ENCODE measurements at regions not wholly inside any gene's neighbourhood (a gene's known extent, or its start where the extent isn't known, plus 50 kb on each side); places are given as distances from the start of the nearest gene placed in this dataset.

DNA sequence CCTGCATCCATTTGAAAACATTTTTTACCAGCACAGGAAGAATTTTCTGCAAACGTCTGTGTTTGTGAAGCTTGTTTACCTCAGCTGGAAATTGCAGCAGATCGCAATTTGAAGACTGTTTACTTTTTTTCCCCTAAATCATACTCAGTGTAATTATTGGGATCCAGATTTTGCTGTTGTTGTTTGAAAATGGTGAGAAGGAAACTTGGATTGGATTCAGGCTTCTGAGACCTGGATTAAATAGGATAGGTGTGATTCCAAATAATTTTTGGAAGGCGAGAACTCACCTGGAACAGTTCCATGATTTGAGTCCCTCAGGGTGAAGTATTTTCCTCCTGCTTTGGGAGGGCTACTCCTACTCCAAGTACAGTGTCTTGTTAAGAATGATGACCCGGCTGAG, 279.8 kb downstream of the STIM2 start:
- Histone ChIP-seq H3K4me1 (ENCODE audit: control insufficient read depth in 5 of 5, insufficient read depth in 5 of 5, low read length in 5 of 5) (peaks cover 0 to 8% (median 0%) of the 10 kb centered on the region in 5 donors), H3K9me3 (ENCODE audit: control insufficient read depth in 5 of 5, low read length in 5 of 5) (peaks cover 0 to 6% (median 5%) of the 10 kb centered on the region in 5 donors), H3K4me3 (ENCODE audit: low read depth in 1 of 5, low read length in 5 of 5) (no peak overlapping the region), H3K36me3 (ENCODE audit: control insufficient read depth in 5 of 5, insufficient read depth in 5 of 5, low read length in 5 of 5) (no peaks in the 10 kb centered on the region), H3K27me3 (ENCODE audit: control insufficient read depth in 5 of 5, insufficient read depth in 4 of 5, low read length in 5 of 5) (no peaks in the 10 kb centered on the region), H3K9ac (ENCODE audit: low read length in 5 of 5) (no peak overlapping the region), H3K27ac (ENCODE audit: low read depth, low read length) (no peak overlapping the region)

DNA sequence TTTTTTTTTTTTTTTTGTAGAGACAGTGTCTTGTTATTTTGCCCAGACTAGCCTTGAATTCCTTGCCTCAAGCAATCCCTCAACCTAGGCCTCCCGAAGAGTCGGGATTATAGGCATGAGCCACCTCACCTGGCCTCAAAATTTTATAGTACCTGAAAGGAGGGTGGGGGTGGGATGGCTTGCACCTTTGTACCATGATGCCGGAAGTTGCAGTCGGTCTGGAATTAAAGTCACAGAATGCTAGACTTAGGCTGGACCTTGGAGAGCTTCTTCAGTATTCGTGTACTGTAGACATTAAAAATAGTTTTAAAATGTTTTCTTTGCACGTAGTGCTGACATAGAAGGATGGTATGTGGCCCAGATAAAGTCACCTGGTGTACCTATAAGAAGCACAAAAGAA, 280.9 kb downstream of the STIM2 start:
- Histone ChIP-seq H3K27ac (ENCODE audit: low read depth, low read length) (no peak overlapping the region), H3K9me3 (ENCODE audit: control insufficient read depth in 5 of 5, low read length in 5 of 5) (peaks cover 0 to 3% (median 0%) of the 10 kb centered on the region in 5 donors), H3K36me3 (ENCODE audit: control insufficient read depth in 5 of 5, insufficient read depth in 5 of 5, low read length in 5 of 5) (no peaks in the 10 kb centered on the region), H3K4me1 (ENCODE audit: control insufficient read depth in 5 of 5, insufficient read depth in 5 of 5, low read length in 5 of 5) (peaks cover 0 to 8% (median 0%) of the 10 kb centered on the region in 5 donors), H3K4me3 (ENCODE audit: low read depth in 1 of 5, low read length in 5 of 5) (no peak overlapping the region), H3K9ac (ENCODE audit: low read length in 5 of 5) (no peak overlapping the region), H3K27me3 (ENCODE audit: control insufficient read depth in 5 of 5, insufficient read depth in 4 of 5, low read length in 5 of 5) (no peaks in the 10 kb centered on the region)

DNA sequence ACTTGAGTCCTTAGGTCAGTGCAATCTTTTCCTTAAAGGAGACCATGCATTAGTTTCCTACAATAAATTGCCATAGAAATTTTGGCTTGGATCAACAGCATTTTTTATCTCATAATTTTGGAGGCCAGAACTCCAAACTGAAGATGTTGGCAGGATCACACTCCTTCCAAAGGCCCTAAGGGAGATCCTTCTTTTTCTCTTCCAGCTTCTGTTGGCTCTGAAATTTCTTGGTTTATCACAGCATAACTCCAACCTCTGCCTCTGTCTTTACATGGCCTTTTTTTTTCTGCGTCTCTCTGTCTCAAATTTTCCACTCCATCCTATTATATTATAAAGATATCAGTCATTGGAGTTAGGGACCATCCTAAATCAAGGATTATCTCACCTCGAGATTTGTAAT, 282.2 kb downstream of the STIM2 start:
- Histone ChIP-seq H3K4me3 (ENCODE audit: low read depth in 1 of 5, low read length in 5 of 5) (no peak overlapping the region), H3K9ac (ENCODE audit: low read length in 5 of 5) (no peak overlapping the region)

DNA sequence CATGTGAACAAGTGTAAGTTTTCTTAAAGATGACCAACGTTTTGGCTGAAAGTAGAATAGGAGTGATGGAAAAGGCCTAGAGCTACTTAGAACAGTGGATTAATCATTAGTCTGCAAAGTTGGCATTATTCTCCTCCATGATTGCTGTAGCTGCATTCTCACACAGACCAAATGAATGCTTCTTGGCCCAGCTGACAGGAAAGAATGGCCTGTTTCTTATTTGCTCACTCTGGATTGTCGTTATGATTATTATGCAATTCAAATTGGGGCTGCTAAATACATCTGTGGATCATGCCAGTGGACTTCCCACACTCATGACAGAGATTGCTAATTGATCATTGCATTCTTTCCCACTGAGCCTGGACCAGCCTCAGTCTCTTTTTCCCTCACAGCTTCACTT, 285.0 kb downstream of the STIM2 start:
- H3K4me3 ChIP-seq (ENCODE audit: low read depth in 1 of 5, low read length in 5 of 5) = no peak overlapping the region
- H3K27ac ChIP-seq (ENCODE audit: low read depth, low read length) = no peak overlapping the region
- no peaks in the 10 kb centered on the region for H3K36me3 ChIP-seq (ENCODE audit: control insufficient read depth in 5 of 5, insufficient read depth in 5 of 5, low read length in 5 of 5)
- H3K27me3 ChIP-seq (ENCODE audit: control insufficient read depth in 5 of 5, insufficient read depth in 4 of 5, low read length in 5 of 5) = no peaks in the 10 kb centered on the region
- H3K4me1 ChIP-seq (ENCODE audit: control insufficient read depth in 5 of 5, insufficient read depth in 5 of 5, low read length in 5 of 5) = peaks cover 0 to 8% (median 0%) of the 10 kb centered on the region in 5 donors
- no peak overlapping the region for H3K9ac ChIP-seq (ENCODE audit: low read length in 5 of 5)
- H3K9me3 ChIP-seq (ENCODE audit: control insufficient read depth in 5 of 5, low read length in 5 of 5) = no peaks in the 10 kb centered on the region

More for the DNA sequence above, 282.2 kb downstream of the STIM2 start:
- H3K36me3 ChIP-seq (ENCODE audit: control insufficient read depth in 5 of 5, insufficient read depth in 5 of 5, low read length in 5 of 5) = no peaks in the 10 kb centered on the region
- H3K4me1 ChIP-seq (ENCODE audit: control insufficient read depth in 5 of 5, insufficient read depth in 5 of 5, low read length in 5 of 5) = peaks cover 0 to 8% (median 0%) of the 10 kb centered on the region in 5 donors
- no peak overlapping the region for H3K27ac ChIP-seq (ENCODE audit: low read depth, low read length)
- H3K9me3 ChIP-seq (ENCODE audit: control insufficient read depth in 5 of 5, low read length in 5 of 5) = peaks cover 0 to 3% (median 0%) of the 10 kb centered on the region in 5 donors
- H3K27me3 ChIP-seq (ENCODE audit: control insufficient read depth in 5 of 5, insufficient read depth in 4 of 5, low read length in 5 of 5) = no peaks in the 10 kb centered on the region

DNA sequence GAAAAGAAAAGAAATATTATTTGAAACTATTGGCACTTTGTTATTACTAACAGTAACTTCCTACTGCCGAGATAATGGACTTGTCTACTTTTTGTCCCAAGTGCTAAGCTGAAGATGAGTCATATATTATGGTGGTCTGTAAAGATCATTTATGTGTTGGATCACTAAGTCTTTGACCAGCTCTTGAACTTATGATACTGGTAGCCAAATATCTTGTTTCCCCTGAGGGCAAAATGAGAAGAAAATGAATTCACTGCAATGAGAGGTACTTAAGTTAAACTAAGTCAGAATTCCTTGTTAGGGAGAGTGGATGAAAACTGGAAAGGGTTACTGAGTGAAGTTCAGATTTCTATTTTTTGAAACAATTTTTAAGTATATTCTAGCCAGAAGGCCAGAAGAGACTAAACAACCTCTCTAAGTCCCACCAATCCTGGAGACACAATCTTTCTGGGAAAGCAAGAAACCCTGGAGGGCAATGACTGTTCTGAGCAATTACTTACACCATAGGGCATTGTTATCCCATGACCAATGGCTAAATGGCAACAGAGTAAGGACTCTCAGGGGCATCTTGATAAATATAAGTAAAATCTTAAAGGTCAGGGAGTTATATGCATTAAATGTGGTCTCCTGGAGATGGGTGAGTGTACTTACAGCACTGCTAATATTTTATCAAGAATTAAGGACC, 287.7 kb downstream of the STIM2 start:
- Histone ChIP-seq H3K4me1 (ENCODE audit: control insufficient read depth in 5 of 5, insufficient read depth in 5 of 5, low read length in 5 of 5) (peaks cover 0 to 1% (median 0%) of the 10 kb centered on the region in 5 donors), H3K4me3 (ENCODE audit: low read depth in 1 of 5, low read length in 5 of 5) (no peak overlapping the region)

DNA sequence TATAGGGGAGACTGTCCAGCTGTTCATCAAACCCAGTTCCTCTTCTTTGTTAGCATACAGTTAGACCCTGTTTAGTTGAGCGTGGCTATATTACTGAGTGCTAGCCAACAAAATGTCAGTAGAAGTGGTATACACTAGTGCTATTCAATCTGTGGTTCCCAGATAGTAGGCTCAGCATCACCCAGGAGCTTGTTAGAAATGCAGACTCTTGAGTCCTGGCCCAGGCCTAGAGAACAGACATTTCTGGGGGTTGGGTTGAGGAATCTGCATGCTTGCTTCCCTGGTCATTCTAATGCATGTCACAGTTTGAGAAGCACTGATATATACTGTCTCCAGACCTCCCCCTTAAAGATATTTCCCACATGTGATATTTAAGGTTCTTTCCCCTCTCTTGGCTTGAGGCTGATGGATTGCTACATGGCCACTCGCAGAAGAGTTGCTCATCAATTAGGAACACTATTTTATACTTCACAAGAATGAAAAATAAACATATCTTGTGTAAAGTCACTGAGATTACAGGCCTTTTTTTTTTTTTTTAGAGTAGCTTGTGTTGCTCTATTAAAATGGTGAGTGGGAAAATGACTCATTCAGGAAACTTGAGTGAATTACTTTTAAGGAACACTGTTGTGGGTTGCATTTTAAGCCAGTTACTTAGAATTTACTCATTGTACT, 289.0 kb downstream of the STIM2 start:
- Histone ChIP-seq H3K27ac (ENCODE audit: low read depth, low read length) (no peak overlapping the region), H3K9ac (ENCODE audit: low read length in 5 of 5) (no peak overlapping the region), H3K27me3 (ENCODE audit: control insufficient read depth in 5 of 5, insufficient read depth in 4 of 5, low read length in 5 of 5) (no peaks in the 10 kb centered on the region), H3K4me1 (ENCODE audit: control insufficient read depth in 5 of 5, insufficient read depth in 5 of 5, low read length in 5 of 5) (no peaks in the 10 kb centered on the region), H3K36me3 (ENCODE audit: control insufficient read depth in 5 of 5, insufficient read depth in 5 of 5, low read length in 5 of 5) (no peaks in the 10 kb centered on the region), H3K9me3 (ENCODE audit: control insufficient read depth in 5 of 5, low read length in 5 of 5) (no peaks in the 10 kb centered on the region), H3K4me3 (ENCODE audit: low read depth in 1 of 5, low read length in 5 of 5) (no peak overlapping the region)

More for the DNA sequence above, 287.7 kb downstream of the STIM2 start:
- Histone ChIP-seq H3K9ac (ENCODE audit: low read length in 5 of 5) (no peak overlapping the region), H3K27me3 (ENCODE audit: control insufficient read depth in 5 of 5, insufficient read depth in 4 of 5, low read length in 5 of 5) (no peaks in the 10 kb centered on the region), H3K9me3 (ENCODE audit: control insufficient read depth in 5 of 5, low read length in 5 of 5) (no peaks in the 10 kb centered on the region), H3K36me3 (ENCODE audit: control insufficient read depth in 5 of 5, insufficient read depth in 5 of 5, low read length in 5 of 5) (no peaks in the 10 kb centered on the region), H3K27ac (ENCODE audit: low read depth, low read length) (no peak overlapping the region)

DNA sequence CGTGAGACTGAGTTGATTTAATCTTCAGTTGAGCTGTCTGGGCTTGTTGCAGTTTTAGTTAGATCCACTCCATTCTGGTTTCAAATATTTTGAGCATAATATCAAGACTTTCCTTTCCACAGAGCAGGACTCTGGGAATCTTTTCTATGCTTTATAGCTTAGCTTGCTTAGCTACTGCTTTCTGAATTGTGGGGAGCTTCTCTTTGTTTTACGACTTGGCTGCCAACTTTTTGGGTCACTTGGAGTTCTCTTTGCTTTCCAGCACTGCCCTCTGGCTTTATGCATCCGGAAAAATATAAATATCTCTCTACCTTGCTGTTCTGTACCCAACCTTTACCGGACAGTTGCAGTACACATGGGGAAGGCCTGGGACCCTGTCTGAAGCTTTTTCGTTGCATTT, 292.1 kb downstream of the STIM2 start:
- H3K27ac ChIP-seq (ENCODE audit: low read depth, low read length) = no peak overlapping the region
- no peaks in the 10 kb centered on the region for H3K27me3 ChIP-seq (ENCODE audit: control insufficient read depth in 5 of 5, insufficient read depth in 4 of 5, low read length in 5 of 5)
- H3K36me3 ChIP-seq (ENCODE audit: control insufficient read depth in 5 of 5, insufficient read depth in 5 of 5, low read length in 5 of 5) = no peaks in the 10 kb centered on the region
- H3K9me3 ChIP-seq (ENCODE audit: control insufficient read depth in 5 of 5, low read length in 5 of 5) = no peaks in the 10 kb centered on the region
- H3K4me3 ChIP-seq (ENCODE audit: low read depth in 1 of 5, low read length in 5 of 5) = no peak overlapping the region
- no peak overlapping the region for H3K9ac ChIP-seq (ENCODE audit: low read length in 5 of 5)
- no peaks in the 10 kb centered on the region for H3K4me1 ChIP-seq (ENCODE audit: control insufficient read depth in 5 of 5, insufficient read depth in 5 of 5, low read length in 5 of 5)

DNA sequence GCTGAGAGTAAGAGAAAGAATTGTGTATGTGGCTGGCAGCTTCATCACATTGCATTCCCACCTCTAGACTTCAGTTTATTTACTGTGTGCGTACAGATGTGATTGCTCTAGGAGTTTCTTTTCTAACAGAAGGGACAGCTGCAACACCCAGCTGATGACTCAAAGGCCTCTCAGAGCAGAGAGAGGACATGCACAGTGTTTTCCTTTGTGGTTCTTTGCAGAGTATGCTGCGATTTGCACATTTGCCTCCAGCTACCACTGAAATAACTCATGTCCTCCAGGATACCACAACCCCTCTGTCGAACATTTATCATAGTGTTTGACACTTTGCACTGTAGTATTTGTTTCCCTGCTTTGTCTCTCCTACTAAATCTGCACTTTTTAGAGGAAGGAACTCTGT, 294.1 kb downstream of the STIM2 start:
- Histone ChIP-seq H3K4me3 (ENCODE audit: low read depth in 1 of 5, low read length in 5 of 5) (no peak overlapping the region), H3K36me3 (ENCODE audit: control insufficient read depth in 5 of 5, insufficient read depth in 5 of 5, low read length in 5 of 5) (no peaks in the 10 kb centered on the region), H3K4me1 (ENCODE audit: control insufficient read depth in 5 of 5, insufficient read depth in 5 of 5, low read length in 5 of 5) (no peaks in the 10 kb centered on the region), H3K27ac (ENCODE audit: low read depth, low read length) (no peak overlapping the region), H3K9ac (ENCODE audit: low read length in 5 of 5) (no peak overlapping the region), H3K9me3 (ENCODE audit: control insufficient read depth in 5 of 5, low read length in 5 of 5) (no peaks in the 10 kb centered on the region), H3K27me3 (ENCODE audit: control insufficient read depth in 5 of 5, insufficient read depth in 4 of 5, low read length in 5 of 5) (no peaks in the 10 kb centered on the region)

DNA sequence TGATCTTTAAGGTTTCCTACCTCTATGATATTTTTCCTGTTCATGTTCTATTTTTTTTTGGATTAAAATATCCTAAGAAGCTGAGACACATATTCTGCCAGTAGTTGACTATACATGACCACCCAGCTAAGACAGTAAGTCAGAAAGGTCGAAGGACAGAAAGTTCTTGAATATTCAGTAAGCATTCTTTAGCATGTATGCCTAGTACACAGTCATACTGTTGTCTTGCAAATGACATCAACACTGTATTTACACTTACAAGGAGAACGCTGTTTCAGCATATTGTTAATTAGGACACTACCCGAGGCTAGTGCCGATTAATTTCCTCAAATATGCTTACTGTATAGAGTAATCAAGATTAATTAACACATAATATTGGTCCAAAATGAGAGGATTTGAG, 300.6 kb downstream of the STIM2 start:
- Histone ChIP-seq H3K27me3 (ENCODE audit: control insufficient read depth in 5 of 5, insufficient read depth in 4 of 5, low read length in 5 of 5) (peaks cover 0 to 2% (median 0%) of the 10 kb centered on the region in 5 donors), H3K4me1 (ENCODE audit: control insufficient read depth in 5 of 5, insufficient read depth in 5 of 5, low read length in 5 of 5) (no peaks in the 10 kb centered on the region), H3K9ac (ENCODE audit: low read length in 5 of 5) (no peak overlapping the region), H3K9me3 (ENCODE audit: control insufficient read depth in 5 of 5, low read length in 5 of 5) (no peaks in the 10 kb centered on the region), H3K36me3 (ENCODE audit: control insufficient read depth in 5 of 5, insufficient read depth in 5 of 5, low read length in 5 of 5) (no peaks in the 10 kb centered on the region), H3K4me3 (ENCODE audit: low read depth in 1 of 5, low read length in 5 of 5) (no peak overlapping the region), H3K27ac (ENCODE audit: low read depth, low read length) (no peak overlapping the region)

DNA sequence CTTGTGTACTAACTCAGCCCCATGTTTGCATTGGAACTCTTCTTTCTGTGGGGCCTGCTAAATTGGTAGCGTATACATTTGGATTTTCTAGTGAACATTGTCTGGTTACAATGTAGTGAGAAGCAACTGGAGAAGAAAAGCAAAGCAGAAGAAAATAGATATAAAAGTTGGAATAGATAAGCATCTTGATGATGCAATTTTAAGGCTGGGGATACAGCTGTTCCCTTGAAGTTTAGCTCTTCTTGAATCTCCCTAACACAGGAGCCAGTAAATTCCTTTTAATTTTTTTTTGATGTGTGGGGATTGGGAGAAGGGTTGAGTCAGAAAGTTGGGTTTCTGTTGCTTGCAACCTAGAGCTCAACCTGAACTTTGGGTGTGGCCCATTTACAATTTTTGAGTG, 308.1 kb downstream of the STIM2 start:
- no peaks in the 10 kb centered on the region for H3K36me3 ChIP-seq (ENCODE audit: control insufficient read depth in 5 of 5, insufficient read depth in 5 of 5, low read length in 5 of 5)
- H3K27ac ChIP-seq (ENCODE audit: low read depth, low read length) = no peak overlapping the region
- H3K9me3 ChIP-seq (ENCODE audit: control insufficient read depth in 5 of 5, low read length in 5 of 5) = no peaks in the 10 kb centered on the region
- H3K9ac ChIP-seq (ENCODE audit: low read length in 5 of 5) = no peak overlapping the region
- H3K27me3 ChIP-seq (ENCODE audit: control insufficient read depth in 5 of 5, insufficient read depth in 4 of 5, low read length in 5 of 5) = peaks cover 0 to 2% (median 0%) of the 10 kb centered on the region in 5 donors
- no peaks in the 10 kb centered on the region for H3K4me1 ChIP-seq (ENCODE audit: control insufficient read depth in 5 of 5, insufficient read depth in 5 of 5, low read length in 5 of 5)
- H3K4me3 ChIP-seq (ENCODE audit: low read depth in 1 of 5, low read length in 5 of 5) = no peak overlapping the region
